SU-DHL-6 (cell line): ENCODE measurements at regions not wholly inside any gene's neighbourhood (a gene's known extent, or its start where the extent isn't known, plus 50 kb on each side); places are given as distances from the start of the nearest gene placed in this dataset.

Source experiments
- H2AFZ ChIP-seq: fragments of 200-600 bp; sonication (generic); 2 replicates; pipeline ENCODE4 v1.6.1; 2014; ENCODE audit warnings: low read depth, mild to moderate bottlenecking, moderate library complexity, mixed read lengths, antibody characterized with exemption, low read length; ENCODE audit not compliant: severe bottlenecking
- H3F3A ChIP-seq: fragments of 200-600 bp; shearing (Covaris generic); 2 replicates; pipeline ENCODE4 v1.6.0; 2016; ENCODE audit warnings: antibody characterized with exemption, mild to moderate bottlenecking; ENCODE audit not compliant: insufficient read depth
- H3K27ac ChIP-seq: fragments of 200-600 bp; sonication (generic); 2 replicates; pipeline ENCODE4 v1.5.1; 2016; ENCODE audit warnings: low read depth, mild to moderate bottlenecking, low read length, moderate library complexity, mixed read lengths
- H3K27me3 ChIP-seq: fragments of 200-600 bp; sonication (generic), shearing (Covaris generic); 2 replicates; pipeline ENCODE4 v1.6.0; 2014; ENCODE audit warnings: mild to moderate bottlenecking, low read length
- H3K36me3 ChIP-seq: fragments of 200-600 bp; sonication (generic); 2 replicates; pipeline ENCODE4 v1.6.1; 2014; ENCODE audit warnings: mild to moderate bottlenecking, low read length, mixed read lengths
- H3K4me2 ChIP-seq: fragments of 300-600, 200-600 bp; shearing (Covaris generic), sonication (generic); 2 replicates; pipeline ENCODE4 v1.6.0; 2014; ENCODE audit warnings: low read length, low read depth, mild to moderate bottlenecking; ENCODE audit not compliant: poor library complexity, severe bottlenecking
- H3K4me3 ChIP-seq: fragments of 200-600 bp; sonication (generic); 2 replicates; pipeline ENCODE4 v1.5.1; 2014; ENCODE audit warnings: antibody characterized with exemption, low read length, mild to moderate bottlenecking, mixed read lengths; ENCODE audit not compliant: insufficient read depth, poor library complexity, severe bottlenecking
- H3K79me2 ChIP-seq: fragments of 200-600 bp; sonication (generic); 2 replicates; pipeline ENCODE4 v1.6.1; 2014; ENCODE audit warnings: mild to moderate bottlenecking, low read length, moderate library complexity; ENCODE audit not compliant: insufficient read depth
- H3K9ac ChIP-seq: fragments of 200-600 bp; sonication (generic); 2 replicates; pipeline ENCODE4 v1.7.0; 2014; ENCODE audit warnings: mild to moderate bottlenecking, low read length
- H3K9me2 ChIP-seq: fragments of 200-600 bp; sonication (generic); replicated peaks from 2 replicates; pipeline ENCODE4 v1.6.1; 2014; ENCODE audit warnings: low read length; ENCODE audit not compliant: insufficient read depth
- H3K9me3 ChIP-seq: fragments of 200-600 bp; sonication (generic); 2 replicates; pipeline ENCODE4 v1.6.1; 2014; ENCODE audit warnings: low read length, mixed read lengths; ENCODE audit not compliant: insufficient read depth
- H4K20me1 ChIP-seq: fragments of 200-600 bp; sonication (generic); 2 replicates; pipeline ENCODE4 v1.6.1; 2014; ENCODE audit warnings: low read depth, mild to moderate bottlenecking, antibody characterized with exemption, low read length, moderate library complexity, mixed read lengths
- CTCF ChIP-seq: fragments of 200-600 bp; sonication (generic); IDR thresholded peaks from one replicate; pipeline ENCODE4 v1.5.1; 2017; ENCODE audit warnings: antibody characterized with exemption, mild to moderate bottlenecking, low read length, moderate library complexity; ENCODE audit not compliant: insufficient read depth, poor library complexity, severe bottlenecking
- EZH2phosphoT487 ChIP-seq: fragments of 200-600 bp; sonication (generic), shearing (Covaris generic); conservative IDR thresholded peaks from 2 replicates; pipeline ENCODE4 v1.6.1; 2018; ENCODE audit warnings: mild to moderate bottlenecking, antibody characterized with exemption, low read length, moderate library complexity, mixed read lengths

- TF ChIP-seq CTCF: no peak
- no peak for TF ChIP-seq EZH2phosphoT487
- no peaks in the 10 kb centered on the region for H3K9me2 ChIP-seq
- H3K4me3 ChIP-seq: no peak overlapping the region
- no peak overlapping the region for H3K9ac ChIP-seq
- H2AFZ ChIP-seq: no peak overlapping the region
- H3K79me2 ChIP-seq: no peaks in the 10 kb centered on the region
- no peaks in the 10 kb centered on the region for H4K20me1 ChIP-seq
- H3K4me2 ChIP-seq: no peak overlapping the region
- no peak overlapping the region for H3K27ac ChIP-seq
- no peaks in the 10 kb centered on the region for H3K36me3 ChIP-seq
- H3F3A ChIP-seq: no peaks in the 10 kb centered on the region
- H3K9me3 ChIP-seq: no peaks in the 10 kb centered on the region
- no peaks in the 10 kb centered on the region for H3K27me3 ChIP-seq
Measured at GRCh38 chr3:178195824-178196223, 340.4 kb upstream of the KCNMB2 start.

GRCh38 chr3:178198329-178198728, 337.9 kb upstream of the KCNMB2 start:
- Histone ChIP-seq H3K9me3 (no peaks in the 10 kb centered on the region), H3K36me3 (no peaks in the 10 kb centered on the region), H3K9ac (no peak overlapping the region), H3K4me2 (no peak overlapping the region), H3K9me2 (no peaks in the 10 kb centered on the region), H2AFZ (no peak overlapping the region), H3K27me3 (no peaks in the 10 kb centered on the region), H3K27ac (no peak overlapping the region), H4K20me1 (no peaks in the 10 kb centered on the region), H3K4me3 (no peak overlapping the region), H3F3A (no peaks in the 10 kb centered on the region), H3K79me2 (no peaks in the 10 kb centered on the region)
- TF ChIP-seq EZH2phosphoT487: no peak
- no peak for TF ChIP-seq CTCF

- H3K4me3 ChIP-seq: no peak overlapping the region
- no peaks in the 10 kb centered on the region for H3K9me3 ChIP-seq
- no peaks in the 10 kb centered on the region for H4K20me1 ChIP-seq
- H3K9ac ChIP-seq: no peak overlapping the region
- H3K79me2 ChIP-seq: no peaks in the 10 kb centered on the region
- no peak for TF ChIP-seq EZH2phosphoT487
- no peak for TF ChIP-seq CTCF
- no peaks in the 10 kb centered on the region for H3F3A ChIP-seq
- H3K27me3 ChIP-seq: no peaks in the 10 kb centered on the region
- H3K36me3 ChIP-seq: no peaks in the 10 kb centered on the region
- no peak overlapping the region for H3K4me2 ChIP-seq
- H3K9me2 ChIP-seq: no peaks in the 10 kb centered on the region
- H2AFZ ChIP-seq: no peak overlapping the region
- H3K27ac ChIP-seq: no peak overlapping the region
Measured at GRCh38 chr3:178200316-178200715, 335.9 kb upstream of the KCNMB2 start.
